NT2/D1 (cell line): ENCODE measurements at regions not wholly inside any gene's neighbourhood (a gene's known extent, or its start where the extent isn't known, plus 50 kb on each side); places are given as distances from the start of the nearest gene placed in this dataset.

ENCODE experiments used
- YY1 ChIP-seq: IDR thresholded peaks from 2 replicates; pipeline ENCODE4 v1.6.1; 2011; ENCODE audit not compliant: insufficient read length, insufficient read depth
- ZNF274 ChIP-seq: IDR thresholded peaks from 2 replicates; pipeline ENCODE4 v1.6.1; 2011; ENCODE audit warnings: mild to moderate bottlenecking, low read depth, low read length

- TF ChIP-seq ZNF274, result no peak
- no peak for TF ChIP-seq YY1
These were observed 162.3 kb upstream of the APP start for GRCh38 chr21:26332867-26333266.
